H9 (cell line): ENCODE measurements at regions not wholly inside any gene's neighbourhood (a gene's known extent, or its start where the extent isn't known, plus 50 kb on each side); places are given as distances from the start of the nearest gene placed in this dataset.

ENCODE experiments used
- DNase-seq: peaks from one replicate; pipeline ENCODE4 v3.0.0-alpha.2; 2017
- H2AFZ ChIP-seq: one replicate; pipeline ENCODE4 v1.6.1; 2013; ENCODE audit warnings: mild to moderate bottlenecking, low read length, control low read depth, moderate library complexity
- H2AK5ac ChIP-seq: 2 replicates; pipeline ENCODE4 v1.6.1; 2013; ENCODE audit warnings: low read length, control low read depth, mixed read lengths; ENCODE audit not compliant: insufficient read length
- H2BK120ac ChIP-seq: one replicate; pipeline ENCODE4 v1.6.1; 2013; ENCODE audit warnings: low read depth, mild to moderate bottlenecking, low read length, control low read depth, inconsistent platforms; ENCODE audit not compliant: poor library complexity, severe bottlenecking
- H2BK12ac ChIP-seq: 2 replicates; pipeline ENCODE4 v1.6.1; 2013; ENCODE audit warnings: low read length, control low read depth, mixed read lengths, low read depth; ENCODE audit not compliant: insufficient read length
- H2BK15ac ChIP-seq: 2 replicates; pipeline ENCODE4 v1.6.1; 2013; ENCODE audit warnings: low read depth, low read length, control low read depth
- H2BK20ac ChIP-seq: one replicate; pipeline ENCODE4 v1.6.1; 2013; ENCODE audit warnings: low read depth, mild to moderate bottlenecking, low read length, control low read depth, inconsistent platforms; ENCODE audit not compliant: poor library complexity, severe bottlenecking
- H2BK5ac ChIP-seq: 2 replicates; pipeline ENCODE4 v1.6.1; 2013; ENCODE audit warnings: low read length, control low read depth, mixed read lengths; ENCODE audit not compliant: insufficient read length
- H3K14ac ChIP-seq: 2 replicates; pipeline ENCODE4 v1.6.1; 2013; ENCODE audit warnings: low read length, control low read depth; ENCODE audit not compliant: insufficient read depth
- H3K18ac ChIP-seq: 2 replicates; pipeline ENCODE4 v1.6.1; 2013; ENCODE audit warnings: low read depth, mild to moderate bottlenecking, mixed read lengths, low read length, control low read depth; ENCODE audit not compliant: insufficient read length
- H3K23ac ChIP-seq: 2 replicates; pipeline ENCODE4 v1.6.1; 2013; ENCODE audit warnings: low read length, control low read depth, mixed read lengths, low read depth; ENCODE audit not compliant: insufficient read length
- H3K23me2 ChIP-seq: 2 replicates; pipeline ENCODE4 v1.6.1; 2013; ENCODE audit warnings: low read depth, mild to moderate bottlenecking, mixed read lengths, low read length, control low read depth; ENCODE audit not compliant: insufficient read length, poor library complexity, severe bottlenecking
- H3K27ac ChIP-seq: 2 replicates; pipeline ENCODE4 v1.5.1; 2013; ENCODE audit warnings: low read length, control low read depth, mixed read lengths, low read depth; ENCODE audit not compliant: insufficient read length
- H3K27me3 ChIP-seq: 2 replicates; pipeline ENCODE4 v1.6.1; 2013; ENCODE audit warnings: low read length, control low read depth, inconsistent platforms; ENCODE audit not compliant: insufficient read depth
- H3K4ac ChIP-seq: 2 replicates; pipeline ENCODE4 v1.6.1; 2013; ENCODE audit warnings: low read depth, mild to moderate bottlenecking, control low read depth, inconsistent platforms, low read length, moderate library complexity
- H3K4me1 ChIP-seq: 2 replicates; pipeline ENCODE4 v1.6.1; 2013; ENCODE audit warnings: low read length, control low read depth, inconsistent platforms; ENCODE audit not compliant: insufficient read depth
- H3K4me2 ChIP-seq: 2 replicates; pipeline ENCODE4 v1.6.1; 2013; ENCODE audit warnings: low read length, control low read depth, mixed read lengths; ENCODE audit not compliant: insufficient read length, insufficient read depth
- H3K56ac ChIP-seq: 2 replicates; pipeline ENCODE4 v1.6.1; 2013; ENCODE audit warnings: low read depth, mild to moderate bottlenecking, mixed read lengths, low read length, control low read depth; ENCODE audit not compliant: insufficient read length
- H3K79me1 ChIP-seq: 2 replicates; pipeline ENCODE4 v1.6.1; 2013; ENCODE audit warnings: low read depth, mild to moderate bottlenecking, moderate library complexity, low read length, control low read depth, inconsistent platforms; ENCODE audit not compliant: insufficient read depth, poor library complexity, severe bottlenecking
- H3K79me2 ChIP-seq: 2 replicates; pipeline ENCODE4 v1.6.1; 2013; ENCODE audit warnings: low read length, control low read depth, inconsistent platforms; ENCODE audit not compliant: insufficient read depth
- H3K9ac ChIP-seq: 2 replicates; pipeline ENCODE4 v1.6.1; 2013; ENCODE audit warnings: low read length, control low read depth, mixed read lengths; ENCODE audit not compliant: insufficient read length; ENCODE audit errors: extremely low read depth
- H3K9me3 ChIP-seq: one replicate; pipeline ENCODE4 v1.6.1; 2013; ENCODE audit warnings: low read depth, low read length, inconsistent platforms; ENCODE audit not compliant: control insufficient read depth
- H3T11ph ChIP-seq: one replicate; pipeline ENCODE4 v1.6.1; 2013; ENCODE audit warnings: mild to moderate bottlenecking, low read length, control low read depth, inconsistent platforms
- H4K20me1 ChIP-seq: one replicate; pipeline ENCODE4 v1.6.1; 2013; ENCODE audit not compliant: control insufficient read depth, insufficient read length, insufficient read depth
- H4K5ac ChIP-seq: 2 replicates; pipeline ENCODE4 v1.6.1; 2013; ENCODE audit warnings: low read depth, mild to moderate bottlenecking, mixed read lengths, low read length, control low read depth; ENCODE audit not compliant: insufficient read length
- H4K8ac ChIP-seq: replicated peaks from 2 replicates; pipeline ENCODE4 v1.6.1; 2013; ENCODE audit warnings: low read length, control low read depth, mixed read lengths, low read depth; ENCODE audit not compliant: insufficient read length
- H4K91ac ChIP-seq: 2 replicates; pipeline ENCODE4 v1.6.1; 2013; ENCODE audit warnings: low read depth, mild to moderate bottlenecking, moderate library complexity, mixed read lengths, low read length, control low read depth; ENCODE audit not compliant: insufficient read length
- H3K27ac Mint-ChIP-seq, 3 experiments: 2 replicates in 2 of 3; 3 replicates in 1 of 3; pipeline ENCODE4 v1.8.0; 2020 to 2021; ENCODE audit warnings: mixed read lengths in 3 of 3, mild to moderate bottlenecking in 1 of 3, moderate library complexity in 1 of 3
- H3K27me3 Mint-ChIP-seq: 2 replicates; pipeline ENCODE4 v1.8.0; 2021; ENCODE audit warnings: low read depth, mild to moderate bottlenecking, moderate library complexity, mixed read lengths
- H3K36me3 Mint-ChIP-seq, 3 experiments: 2 replicates in 2 of 3; 3 replicates in 1 of 3; pipeline ENCODE4 v1.8.0; 2020 to 2021; ENCODE audit warnings: low read depth in 3 of 3, mixed read lengths in 3 of 3; ENCODE audit not compliant: insufficient read depth in 1 of 3
- H3K4me1 Mint-ChIP-seq, 2 experiments: 2 replicates each; pipeline ENCODE4 v1.8.0; 2020; ENCODE audit warnings: mixed read lengths in 2 of 2
- H3K4me3 Mint-ChIP-seq, 2 experiments: 2 replicates in 1 of 2; 3 replicates in 1 of 2; pipeline ENCODE4 v1.8.0; 2020 to 2021; ENCODE audit warnings: mild to moderate bottlenecking in 2 of 2, mixed read lengths in 2 of 2, moderate library complexity in 1 of 2
- H3K9me3 Mint-ChIP-seq, 2 experiments: 2 replicates in 1 of 2; 3 replicates in 1 of 2; pipeline ENCODE4 v1.8.0; 2020; ENCODE audit warnings: mild to moderate bottlenecking in 2 of 2, mixed read lengths in 2 of 2, moderate library complexity in 1 of 2
- CTCF ChIP-seq: fragments of 200-600 bp; sonication (generic); conservative IDR thresholded peaks from 3 replicates; pipeline ENCODE4 v1.8.0; 2021; ENCODE audit warnings: antibody characterized with exemption, mild to moderate bottlenecking
- WGBS: extraction: QIAGEN DNeasy Blood & Tissue Kit; methylation state at CpG from one replicate; pipeline ENCODE4 v1.1.7; 2013; ENCODE audit warnings: missing lambda C conversion rate, low lambda C conversion rate, mixed read lengths; ENCODE audit not compliant: insufficient read length; ENCODE audit errors: extremely low coverage; 5-methylcytosine and 5-hydroxymethylcytosine counted together

GRCh38 chr7:21191321-21192073 lies 236.4 kb upstream of the SP4 start:
- Histone ChIP-seq H2BK15ac (no peak overlapping the region), H3K9me3 (no peaks in the 10 kb centered on the region), H3T11ph (no peak overlapping the region), H3K27ac (no peak overlapping the region), H2BK12ac (no peak overlapping the region), H4K91ac (no peak overlapping the region), H3K79me1 (no peaks in the 10 kb centered on the region), H3K4me2 (no peak overlapping the region), H4K8ac (no peak overlapping the region), H2AFZ (no peak overlapping the region), H3K18ac (no peak overlapping the region), H3K4me1 (0 out of 2 replicates have a peak, but pooled peaks cover 2% of the 10 kb centered on the region), H4K20me1 (no peaks in the 10 kb centered on the region), H3K23ac (no peak overlapping the region), H2AK5ac (no peak overlapping the region), H3K79me2 (no peaks in the 10 kb centered on the region), H3K27me3 (no peaks in the 10 kb centered on the region), H3K23me2 (no peaks in the 10 kb centered on the region), H3K56ac (no peak overlapping the region), H3K14ac (no peak overlapping the region), H2BK5ac (no peak overlapping the region), H2BK20ac (no peak overlapping the region), H3K9ac (no peak overlapping the region), H4K5ac (no peak overlapping the region), H2BK120ac (no peak overlapping the region), H3K4ac (no peak overlapping the region)
- no CpG with 5 or more reads among the region's 7 CpGs for WGBS
- TF ChIP-seq CTCF = no peak
- Mint-ChIP-seq H3K27ac (no peak overlapping the region), H3K27me3 (no peaks in the 10 kb centered on the region), H3K4me3 (no peak overlapping the region), H3K36me3 (peaks cover 0 to 2% (median 0%) of the 10 kb centered on the region in 3 experiments; a peak in 1 of 7 replicates), H3K4me1 (peaks cover 12 to 17% of the 10 kb centered on the region in 2 experiments), H3K9me3 (no peaks in the 10 kb centered on the region)
- DNase-seq = no peak
